Urothelium cell line (cell line): ENCODE measurements at regions not wholly inside any gene's neighbourhood (a gene's known extent, or its start where the extent isn't known, plus 50 kb on each side); places are given as distances from the start of the nearest gene placed in this dataset.
A peak's percentile ranks its signal among the peaks of the same experiment; 100 is the strongest.
"Not testable (repeated sequence)": the region's sequence is repeated elsewhere in the genome, so short reads cannot be mapped to it uniquely, and the experiment has no call there.

Experiments
- DNase-seq: peaks from one replicate; pipeline ENCODE4 v3.0.0; 2011; ENCODE audit warnings: low spot score, mixed read lengths
- FAIRE-seq: peaks from 2 replicates; lab custom pipeline; 2011; peaks lifted over from hg19 to GRCh38; lab: Jason Lieb, UNC

DNA sequence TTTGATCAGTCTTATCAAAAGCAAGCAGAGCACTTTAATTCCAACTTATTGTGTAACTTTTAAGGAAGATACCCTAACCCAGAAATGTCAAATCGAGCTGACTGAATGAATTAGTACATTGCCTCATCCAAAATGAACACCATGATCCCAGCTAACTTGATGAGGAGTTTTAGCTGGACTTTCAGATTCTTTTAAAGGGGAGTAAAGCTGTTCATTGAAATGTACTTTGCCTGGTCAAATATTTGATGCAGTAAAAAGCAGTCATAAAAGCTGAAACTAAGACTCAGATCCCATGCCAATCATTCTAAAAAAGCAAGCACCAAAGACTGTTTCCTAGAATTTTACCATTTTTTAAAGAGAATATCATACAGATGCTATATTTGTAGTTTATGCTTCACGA lies 114.1 kb downstream of the FSCB start:
- DNase-seq: no peak
- no peak for FAIRE-seq

- DNase-seq: no peak
- FAIRE-seq: no peak
Measured at GRCh38 chr14:44388306-44388705, 118.8 kb downstream of the FSCB start.

DNA sequence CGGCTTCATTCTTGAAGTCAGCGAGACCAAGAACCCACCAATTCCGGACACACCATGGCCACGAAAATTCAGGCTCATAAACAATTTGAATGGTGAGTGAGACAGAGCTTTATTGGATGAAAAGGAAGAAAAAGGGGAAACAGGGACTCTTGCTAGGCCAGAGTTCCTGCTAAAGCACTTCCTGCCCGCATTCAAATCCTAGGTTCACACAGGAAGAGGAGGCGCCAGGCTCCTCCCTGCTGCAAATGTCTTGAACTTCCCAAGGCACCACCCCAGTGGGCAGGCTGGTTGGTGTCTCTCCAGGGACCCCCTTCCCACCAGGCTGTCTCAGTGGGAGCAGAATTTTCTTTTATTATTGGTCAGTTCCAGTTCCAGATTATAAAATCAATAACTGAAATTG lies 121.2 kb downstream of the FSCB start:
- FAIRE-seq (no peak), DNase-seq (peak; percentile 39)

GRCh38 chr14:44385296-44385695 lies 121.8 kb downstream of the FSCB start:
- not testable (repeated sequence) for FAIRE-seq, DNase-seq

DNA sequence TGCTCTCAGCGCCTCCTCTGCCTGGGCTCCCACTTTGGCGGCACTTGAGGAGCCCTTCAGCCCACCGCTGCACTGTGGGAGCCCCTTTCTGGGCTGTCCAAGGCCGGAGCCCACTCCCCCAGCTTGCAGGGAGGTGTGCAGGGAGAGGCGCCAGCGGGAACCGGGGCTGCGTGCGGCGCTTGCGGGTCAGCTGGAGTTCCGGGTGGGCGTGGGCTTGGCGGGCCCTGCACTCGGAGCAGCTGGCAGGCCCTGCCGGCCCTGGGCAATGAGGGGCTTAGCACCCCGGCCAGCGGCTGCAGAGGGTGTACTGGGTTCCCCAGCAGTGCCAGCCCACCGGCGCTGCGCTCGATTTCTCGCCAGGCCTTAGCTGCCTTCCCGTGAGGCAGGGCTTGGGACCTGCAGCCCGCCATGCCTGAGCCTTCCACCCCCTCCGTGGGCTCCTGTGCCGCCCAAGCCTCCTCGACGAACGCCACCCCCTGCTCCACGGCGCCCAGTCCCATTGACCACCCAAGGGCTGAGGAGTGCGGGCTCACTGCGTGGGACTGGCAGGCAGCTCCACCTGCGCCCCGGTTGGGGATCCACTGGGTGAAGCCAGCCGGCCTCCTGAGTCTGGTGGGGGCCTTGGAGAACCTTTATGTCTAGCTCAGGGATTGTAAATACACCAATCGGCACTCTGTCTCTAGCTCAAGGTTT lies 122.3 kb downstream of the FSCB start:
- FAIRE-seq, DNase-seq: not testable (repeated sequence)

GRCh38 chr14:44384093-44384492 lies 123.0 kb downstream of the FSCB start:
- DNase-seq (no peak), FAIRE-seq (no peak)

DNA sequence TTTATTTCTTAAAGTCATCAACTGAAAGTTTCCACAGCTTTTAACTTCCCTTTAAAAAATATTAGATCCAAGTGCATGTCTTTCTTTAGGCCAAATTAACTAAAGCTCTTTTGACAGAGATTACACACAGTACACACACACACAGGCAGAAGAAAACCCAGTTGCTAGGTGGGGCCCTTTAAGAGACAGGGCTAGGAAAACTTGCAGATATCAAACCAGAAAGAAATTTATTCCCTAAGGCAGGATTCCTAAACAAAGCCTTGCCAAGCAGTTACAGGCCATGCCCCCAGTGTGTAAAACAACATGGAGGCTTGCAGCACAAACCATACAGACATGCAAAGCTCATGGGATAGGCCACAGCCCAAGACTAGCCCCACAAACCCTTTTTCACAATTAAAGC lies 123.4 kb downstream of the FSCB start:
- FAIRE-seq (no peak), DNase-seq (no peak)

DNA sequence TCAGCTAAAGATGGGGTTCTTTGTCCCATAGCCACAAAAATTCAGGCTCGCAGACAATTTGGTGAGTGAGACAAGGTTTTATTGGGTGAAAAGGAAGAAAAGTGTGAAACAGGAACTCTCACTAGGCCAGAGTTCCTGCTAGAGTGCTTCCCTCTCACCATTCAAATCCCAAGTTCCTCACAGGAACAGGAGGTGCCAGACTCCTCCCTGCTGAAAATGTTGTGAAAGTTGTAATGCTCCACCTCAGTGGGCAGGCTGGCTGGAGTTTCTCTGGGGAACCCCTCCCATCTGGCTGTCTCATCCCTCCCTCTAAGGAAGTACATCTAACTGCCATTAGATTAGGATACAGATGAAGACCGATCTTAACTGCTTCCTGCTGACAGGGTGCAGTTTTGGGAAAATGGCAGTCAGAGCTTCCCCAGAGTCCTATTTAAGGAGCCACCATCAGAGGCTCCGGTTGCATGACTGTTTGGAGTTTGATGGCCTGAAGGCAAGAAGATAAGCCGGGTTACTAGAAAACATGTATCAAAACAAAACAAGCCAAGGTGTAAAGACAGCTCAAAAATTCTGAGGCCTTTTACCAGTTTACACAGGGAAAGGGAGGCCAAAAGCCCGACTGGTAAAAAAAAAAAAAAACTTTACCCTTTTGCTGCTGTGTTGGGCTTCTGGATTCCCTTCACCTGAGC lies 127.6 kb downstream of the FSCB start:
- FAIRE-seq (no peak), DNase-seq (no peak)

DNA sequence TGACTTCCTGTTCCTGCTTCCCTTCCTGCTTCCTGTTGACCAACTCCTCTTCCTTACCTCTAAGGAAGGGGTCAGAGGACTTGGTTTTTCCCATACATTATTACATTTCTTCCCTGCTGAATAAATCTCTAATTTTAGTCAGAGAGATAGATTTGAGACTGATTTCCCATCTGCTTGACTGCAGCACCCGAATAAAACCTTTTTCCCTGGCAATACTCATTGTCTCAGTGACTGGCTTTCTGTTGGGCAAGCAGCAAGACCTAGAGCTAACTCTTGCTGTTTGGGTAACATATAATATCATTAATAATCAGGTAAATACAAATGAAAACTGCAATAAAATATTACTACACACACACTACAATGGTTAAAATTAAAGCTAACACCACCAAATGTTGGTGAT lies 132.2 kb downstream of the FSCB start:
- DNase-seq (no peak), FAIRE-seq (no peak)

DNA sequence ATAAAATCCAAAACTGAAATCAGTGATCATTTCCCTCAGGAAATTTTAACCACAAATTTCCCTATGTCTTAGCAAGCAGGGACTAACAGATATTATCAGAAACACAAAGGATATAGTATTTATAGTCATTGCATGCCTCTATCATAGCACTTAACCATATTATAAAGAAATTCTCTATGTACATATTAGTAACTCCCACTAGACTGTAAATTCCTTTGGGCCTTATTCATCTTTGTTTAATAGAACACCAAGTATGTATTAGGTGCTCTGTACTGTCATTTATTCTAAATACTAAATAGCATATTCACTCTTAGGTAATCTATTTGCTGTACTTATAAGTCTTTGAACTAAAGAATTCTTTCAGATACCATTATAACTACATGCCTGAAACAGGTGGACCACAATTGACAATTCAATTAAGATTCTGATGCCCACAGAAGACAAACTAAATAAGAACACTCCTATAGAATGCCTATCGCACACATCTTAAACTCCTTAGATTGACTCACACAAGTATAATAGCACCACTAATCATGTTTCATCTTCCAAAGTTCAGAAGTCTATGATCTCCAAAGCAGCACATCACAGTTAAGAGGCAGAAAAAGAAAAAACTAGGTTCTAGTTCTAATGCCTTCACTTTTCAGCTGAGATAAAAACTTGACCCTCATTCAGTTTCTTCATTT lies 134.1 kb downstream of the FSCB start:
- FAIRE-seq (no peak), DNase-seq (no peak)

- no peak for DNase-seq
- FAIRE-seq: no peak
Measured at GRCh38 chr14:44372231-44372630, 134.9 kb downstream of the FSCB start.

- no peak for FAIRE-seq
- DNase-seq: no peak
Measured at GRCh38 chr14:44370727-44371126, 136.4 kb downstream of the FSCB start.

- FAIRE-seq (no peak), DNase-seq (no peak)
Measured at GRCh38 chr14:44369401-44370123, 137.5 kb downstream of the FSCB start.

GRCh38 chr14:44361083-44361482 lies 146.0 kb downstream of the FSCB start:
- no peak for DNase-seq
- no peak for FAIRE-seq

DNA sequence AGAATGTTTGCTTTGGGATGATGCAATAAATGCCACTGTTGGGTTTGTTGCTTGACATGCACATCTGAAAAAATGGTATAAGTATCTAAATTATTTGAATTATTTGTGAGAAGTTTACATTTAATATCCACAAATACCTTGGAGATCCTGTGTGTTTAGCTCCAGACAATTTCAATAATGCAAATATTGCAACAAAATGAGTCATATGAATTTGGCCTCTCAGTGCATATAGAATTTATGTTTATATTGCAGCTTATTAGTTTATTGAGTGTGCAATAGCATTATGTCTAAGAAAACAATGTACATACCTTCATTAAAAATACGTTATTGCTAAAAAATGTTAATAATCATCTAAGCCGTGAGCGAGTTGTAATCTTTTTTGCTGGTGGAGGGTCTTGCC lies 153.3 kb downstream of the FSCB start:
- DNase-seq (no peak), FAIRE-seq (no peak)

GRCh38 chr14:44352201-44352600 lies 154.9 kb downstream of the FSCB start:
- DNase-seq: no peak
- no peak for FAIRE-seq

- no peak for FAIRE-seq
- DNase-seq: no peak
Measured at GRCh38 chr14:44347316-44347715, 159.8 kb downstream of the FSCB start.

- FAIRE-seq: no peak
Measured at GRCh38 chr14:44341116-44341515, 166.0 kb downstream of the FSCB start.

GRCh38 chr14:44339862-44340261 lies 167.2 kb downstream of the FSCB start:
- DNase-seq: no peak
- FAIRE-seq: no peak

More at GRCh38 chr14:44341116-44341515, 166.0 kb downstream of the FSCB start:
- no peak for DNase-seq

GRCh38 chr14:44339231-44339630 lies 167.9 kb downstream of the FSCB start:
- FAIRE-seq: no peak
- DNase-seq: no peak

DNA sequence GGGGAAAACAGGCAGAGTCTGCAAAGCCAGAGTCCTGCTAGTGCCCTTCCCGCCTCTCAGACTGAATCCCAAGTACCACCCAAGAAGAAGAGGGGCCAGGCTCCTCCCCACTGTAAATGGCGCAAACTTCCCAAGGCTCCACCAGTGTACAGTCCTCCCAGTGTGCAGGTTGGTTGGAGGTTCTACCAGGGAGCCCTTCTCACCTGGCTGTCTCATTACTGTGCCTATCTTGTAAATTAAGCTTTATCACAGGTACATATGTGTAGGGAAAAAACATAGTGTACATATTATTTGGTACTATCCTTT lies 189.7 kb downstream of the FSCB start:
- DNase-seq (no peak), FAIRE-seq (no peak)
